Neural cell (in vitro differentiated cells): ENCODE measurements at regions not wholly inside any gene's neighbourhood (a gene's known extent, or its start where the extent isn't known, plus 50 kb on each side); places are given as distances from the start of the nearest gene placed in this dataset.
A peak's percentile ranks its signal among the peaks of the same experiment; 100 is the strongest.

ENCODE experiments used
- H2AFZ ChIP-seq: fragments of 200-600, 300-800 bp; sonication (generic), shearing (Covaris generic); 2 replicates; pipeline ENCODE4 v1.6.0; 2014; ENCODE audit warnings: low read depth, mild to moderate bottlenecking, antibody characterized with exemption, low read length, moderate library complexity
- H3F3A ChIP-seq: fragments of 200-600 bp; shearing (Covaris generic); 2 replicates; pipeline ENCODE4 v1.6.1; 2016; ENCODE audit warnings: mild to moderate bottlenecking, moderate library complexity, mixed read lengths, antibody characterized with exemption, low read length; ENCODE audit not compliant: insufficient read depth, poor library complexity, severe bottlenecking
- H3K27ac ChIP-seq: fragments of 200-600, 300-800 bp; sonication (generic), shearing (Covaris generic); 2 replicates; pipeline ENCODE4 v1.5.1; 2014; ENCODE audit warnings: mild to moderate bottlenecking, low read length, moderate library complexity
- H3K27me3 ChIP-seq: fragments of 300-800, 200-600 bp; sonication (generic), shearing (Covaris generic); 2 replicates; pipeline ENCODE4 v1.6.0; 2014; ENCODE audit warnings: mild to moderate bottlenecking, low read depth, low read length, moderate library complexity; ENCODE audit not compliant: insufficient read depth
- H3K36me3 ChIP-seq: fragments of 300-800, 200-600 bp; sonication (generic), shearing (Covaris generic); 2 replicates; pipeline ENCODE4 v1.5.1; 2014; ENCODE audit warnings: mild to moderate bottlenecking, antibody characterized with exemption, low read length, moderate library complexity; ENCODE audit not compliant: insufficient read depth
- H3K4me2 ChIP-seq: fragments of 300-800, 200-600 bp; sonication (generic), shearing (Covaris generic); 2 replicates; pipeline ENCODE4 v1.6.0; 2014; ENCODE audit warnings: mild to moderate bottlenecking, low read length
- H3K4me3 ChIP-seq: fragments of 300-800, 200-600 bp; sonication (generic), shearing (Covaris generic); 2 replicates; pipeline ENCODE4 v1.5.1; 2014; ENCODE audit warnings: mild to moderate bottlenecking, low read length, moderate library complexity
- H3K79me2 ChIP-seq: fragments of 200-600 bp; shearing (Covaris generic); replicated peaks from 2 replicates; pipeline ENCODE4 v1.6.0; 2014; ENCODE audit warnings: mild to moderate bottlenecking, low read length, moderate library complexity; ENCODE audit not compliant: insufficient read depth
- H3K9ac ChIP-seq: fragments of 300-800, 200-600 bp; sonication (generic), shearing (Covaris generic); 2 replicates; pipeline ENCODE4 v1.6.1; 2016; ENCODE audit warnings: mild to moderate bottlenecking, low read length, mixed read lengths
- H3K9me2 ChIP-seq: fragments of 200-600 bp; shearing (Covaris generic); 2 replicates; pipeline ENCODE4 v1.6.1; 2016; ENCODE audit warnings: mild to moderate bottlenecking, low read length, mixed read lengths; ENCODE audit not compliant: insufficient read depth
- H3K9me3 ChIP-seq: fragments of 200-600, 300-800 bp; sonication (generic), shearing (Covaris generic); 2 replicates; pipeline ENCODE4 v1.6.1; 2016; ENCODE audit warnings: mild to moderate bottlenecking, mixed run types, low read length, moderate library complexity, mixed read lengths
- H4K20me1 ChIP-seq: fragments of 200-600 bp; shearing (Covaris generic); 2 replicates; pipeline ENCODE4 v1.6.1; 2016; ENCODE audit warnings: mild to moderate bottlenecking, mixed run types; ENCODE audit not compliant: insufficient read depth
- EP300 ChIP-seq: fragments of 450-650 bp; conservative IDR thresholded peaks from 2 replicates; pipeline ENCODE4 v1.6.1; 2014; ENCODE audit warnings: antibody characterized with exemption, mild to moderate bottlenecking, moderate library complexity; ENCODE audit not compliant: poor library complexity, severe bottlenecking
- EZH2 ChIP-seq: fragments of 200-600, 300-800 bp; shearing (Covaris generic), sonication (generic); IDR thresholded peaks from 2 replicates; pipeline ENCODE4 v1.6.1; 2014; ENCODE audit warnings: antibody characterized with exemption, low read length, borderline replicate concordance, mild to moderate bottlenecking; ENCODE audit not compliant: insufficient read depth, poor library complexity, severe bottlenecking
- MXI1 ChIP-seq: fragments of 450-650 bp; conservative IDR thresholded peaks from 2 replicates; pipeline ENCODE4 v1.6.1; 2014; ENCODE audit warnings: antibody characterized with exemption, mild to moderate bottlenecking; ENCODE audit not compliant: poor library complexity, severe bottlenecking
- POLR2AphosphoS5 ChIP-seq: IDR thresholded peaks from 2 replicates; pipeline ENCODE4 v1.6.1; 2012
- REST ChIP-seq: IDR thresholded peaks from 2 replicates; pipeline ENCODE4 v1.6.1; 2012; ENCODE audit warnings: borderline replicate concordance

DNA sequence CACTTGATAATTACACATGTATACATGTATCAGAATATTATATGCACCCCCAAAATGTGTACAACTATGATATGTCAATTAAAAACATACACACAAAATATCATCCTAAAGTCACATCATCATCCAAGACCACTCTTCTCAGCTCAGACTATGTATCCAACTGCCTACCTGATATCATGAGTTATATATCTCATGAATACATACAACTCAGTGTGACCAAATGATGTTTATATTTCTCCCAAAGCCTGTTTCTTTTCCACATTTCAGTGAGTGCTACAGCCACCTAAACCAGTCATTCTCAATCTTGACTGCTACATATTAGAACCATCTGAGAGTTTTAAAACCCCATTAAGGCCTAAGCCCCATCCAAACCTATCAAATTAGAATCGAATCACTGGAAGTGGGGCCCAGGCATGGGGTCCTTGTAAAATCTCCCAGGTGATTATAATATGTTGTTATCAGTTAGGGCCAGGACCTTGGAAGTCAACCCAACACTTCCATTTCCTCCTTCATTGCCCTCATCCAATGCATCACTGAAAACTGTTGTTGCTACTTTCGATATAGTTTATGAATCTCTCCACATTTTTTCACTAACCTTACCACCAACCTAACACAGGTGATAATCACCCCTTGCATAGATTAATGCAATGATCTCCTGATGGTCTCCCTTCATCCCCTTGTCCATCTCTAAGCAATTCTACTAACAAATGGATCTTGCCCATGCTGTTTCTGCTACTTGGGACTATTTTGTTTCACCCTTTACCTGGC lies 53.8 kb upstream of the ITGB8 start:
- no peaks in the 10 kb centered on the region for H3F3A ChIP-seq

DNA sequence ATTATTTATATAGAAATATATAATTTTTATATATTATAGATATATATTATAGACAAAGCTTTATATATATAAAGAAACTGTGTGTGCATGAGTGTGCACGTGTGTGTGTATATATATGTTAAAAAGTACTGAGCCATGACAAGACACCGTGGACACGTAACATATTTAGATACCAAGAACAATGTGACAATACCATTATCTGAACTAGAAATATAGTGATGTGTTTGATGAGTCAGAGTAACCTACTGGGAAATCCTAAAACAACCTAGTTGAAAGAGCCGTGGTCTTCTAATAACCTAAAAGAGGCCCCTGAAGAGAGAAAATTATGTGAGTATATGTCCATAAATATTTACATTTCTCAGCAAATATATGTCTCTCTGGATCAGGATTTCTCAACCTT lies 50.7 kb upstream of the ITGB8 start:
- H3K4me3 ChIP-seq: no peak overlapping the region
- no peak overlapping the region for H2AFZ ChIP-seq
- H3K9me2 ChIP-seq: no peaks in the 10 kb centered on the region
- H3K27me3 ChIP-seq: no peaks in the 10 kb centered on the region
- no peaks in the 10 kb centered on the region for H3K9me3 ChIP-seq
- H3K9ac ChIP-seq: no peak overlapping the region
- H3F3A ChIP-seq: no peaks in the 10 kb centered on the region
- no peaks in the 10 kb centered on the region for H3K36me3 ChIP-seq
- no peak overlapping the region for H3K4me2 ChIP-seq
- H3K79me2 ChIP-seq: no peaks in the 10 kb centered on the region
- H4K20me1 ChIP-seq: no peaks in the 10 kb centered on the region
- H3K27ac ChIP-seq: no peak overlapping the region
- TF ChIP-seq EP300: no peak
- TF ChIP-seq POLR2AphosphoS5: no peak
- TF ChIP-seq MXI1: no peak
- TF ChIP-seq EZH2: no peak

More for the DNA sequence above, 53.8 kb upstream of the ITGB8 start:
- Histone ChIP-seq H3K79me2 (no peaks in the 10 kb centered on the region), H4K20me1 (no peaks in the 10 kb centered on the region), H3K4me3 (no peak overlapping the region), H3K9me2 (no peaks in the 10 kb centered on the region), H3K27me3 (no peaks in the 10 kb centered on the region), H3K9me3 (no peaks in the 10 kb centered on the region), H3K4me2 (no peak overlapping the region), H3K27ac (no peak overlapping the region), H3K36me3 (no peaks in the 10 kb centered on the region), H2AFZ (no peak overlapping the region), H3K9ac (no peak overlapping the region)
- TF ChIP-seq REST: no peak
- no peak for TF ChIP-seq EP300

- no peaks in the 10 kb centered on the region for H4K20me1 ChIP-seq
- TF ChIP-seq EP300 (no peak), POLR2AphosphoS5 (peak; percentile 29)
- H3K36me3 ChIP-seq: no peaks in the 10 kb centered on the region
- H3K9me3 ChIP-seq: no peaks in the 10 kb centered on the region
- H3K9me2 ChIP-seq: no peaks in the 10 kb centered on the region
- no peaks in the 10 kb centered on the region for H3K79me2 ChIP-seq
- no peaks in the 10 kb centered on the region for H3K27me3 ChIP-seq
- no peak overlapping the region for H3K4me2 ChIP-seq
- H3K27ac ChIP-seq: no peak overlapping the region
- H2AFZ ChIP-seq: no peak overlapping the region
- H3F3A ChIP-seq: no peaks in the 10 kb centered on the region
- no peak overlapping the region for H3K4me3 ChIP-seq
- H3K9ac ChIP-seq: no peak overlapping the region
These were observed 50.0 kb upstream of the ITGB8 start for GRCh38 chr7:20280475-20281351.
